ENCODE measurements at regions not wholly inside any gene's neighbourhood (a gene's known extent, or its start where the extent isn't known, plus 50 kb on each side); places are given as distances from the start of the nearest gene placed in this dataset.

GRCh38 chrX:69102612-69103194, 62.5 kb downstream of the PJA1 start:
- no peak for TF ChIP-seq CTCF (IDR thresholded peaks at IDR 0.05; ENCODE audit: low read depth, low read length)
- no peak for TF ChIP-seq EZH2phosphoT487 (IDR thresholded peaks at IDR 0.05; ENCODE audit: low read depth)

Data from OCI-LY3 (cell line).